Hepatocyte (in vitro differentiated cells): ENCODE measurements at regions not wholly inside any gene's neighbourhood (a gene's known extent, or its start where the extent isn't known, plus 50 kb on each side); places are given as distances from the start of the nearest gene placed in this dataset.
"Not testable (repeated sequence)": the region's sequence is repeated elsewhere in the genome, so short reads cannot be mapped to it uniquely, and the experiment has no call there.

Source experiments
- DNase-seq: peaks from one replicate; pipeline ENCODE4 v3.0.0-alpha.2; 2016; ENCODE audit warnings: low spot score
- H2AFZ ChIP-seq: fragments of 200-600 bp; sonication (generic); 2 replicates; pipeline ENCODE4 v1.6.0; 2016; ENCODE audit warnings: antibody characterized with exemption, mild to moderate bottlenecking
- H3K27ac ChIP-seq: fragments of 200-600 bp; sonication (generic); 2 replicates; pipeline ENCODE4 v1.5.1; 2016; ENCODE audit warnings: mild to moderate bottlenecking
- H3K27me3 ChIP-seq: fragments of 200-600 bp; sonication (generic); 2 replicates; pipeline ENCODE4 v1.6.1; 2016
- H3K36me3 ChIP-seq: fragments of 200-600 bp; sonication (generic); replicated peaks from 2 replicates; pipeline ENCODE4 v1.5.1; 2016; ENCODE audit warnings: low read depth; ENCODE audit not compliant: insufficient read depth
- H3K4me1 ChIP-seq: fragments of 200-600 bp; sonication (generic); 2 replicates; pipeline ENCODE4 v1.5.1; 2016; ENCODE audit warnings: mild to moderate bottlenecking, moderate library complexity; ENCODE audit not compliant: insufficient read depth
- H3K4me2 ChIP-seq: fragments of 200-600 bp; sonication (generic); 2 replicates; pipeline ENCODE4 v1.6.0; 2016
- H3K4me3 ChIP-seq: fragments of 200-600 bp; sonication (generic); 2 replicates; pipeline ENCODE4 v1.5.1; 2016; ENCODE audit warnings: mild to moderate bottlenecking
- H3K79me2 ChIP-seq: fragments of 200-600 bp; sonication (generic); 2 replicates; pipeline ENCODE4 v1.6.0; 2017; ENCODE audit warnings: mild to moderate bottlenecking
- H3K9me2 ChIP-seq: fragments of 200-600 bp; sonication (generic); replicated peaks from 2 replicates; pipeline ENCODE4 v1.6.0; 2017; ENCODE audit warnings: mild to moderate bottlenecking; ENCODE audit not compliant: insufficient read depth
- H3K9me3 ChIP-seq: fragments of 200-600 bp; sonication (generic); 2 replicates; pipeline ENCODE4 v1.5.1; 2016; ENCODE audit warnings: low read depth, mild to moderate bottlenecking
- H4K20me1 ChIP-seq: fragments of 200-600 bp; sonication (generic); 2 replicates; pipeline ENCODE4 v1.6.0; 2016; ENCODE audit warnings: mild to moderate bottlenecking; ENCODE audit not compliant: insufficient read depth, poor library complexity, severe bottlenecking
- CTCF ChIP-seq: fragments of 200-600 bp; sonication (generic); IDR thresholded peaks from 2 replicates; pipeline ENCODE4 v1.5.1; 2016; ENCODE audit warnings: antibody characterized with exemption, mild to moderate bottlenecking; ENCODE audit not compliant: poor library complexity
- EZH2 ChIP-seq: fragments of 200-600 bp; sonication (generic); IDR thresholded peaks from 2 replicates; pipeline ENCODE4 v1.6.1; 2016; ENCODE audit warnings: antibody characterized with exemption, mild to moderate bottlenecking, borderline replicate concordance
- EZH2phosphoT487 ChIP-seq: fragments of 200-600 bp; sonication (generic); IDR thresholded peaks from one replicate; pipeline ENCODE4 v1.6.1; 2018; ENCODE audit warnings: antibody characterized with exemption, mild to moderate bottlenecking, low read depth, moderate library complexity; ENCODE audit not compliant: unreplicated experiment, severe bottlenecking
- WGBS: methylation state at CpG from one replicate; pipeline ENCODE4 v1.1.6; 2016; ENCODE audit warnings: low lambda C conversion rate; ENCODE audit errors: missing lambda C conversion rate; 5-methylcytosine and 5-hydroxymethylcytosine counted together

DNA sequence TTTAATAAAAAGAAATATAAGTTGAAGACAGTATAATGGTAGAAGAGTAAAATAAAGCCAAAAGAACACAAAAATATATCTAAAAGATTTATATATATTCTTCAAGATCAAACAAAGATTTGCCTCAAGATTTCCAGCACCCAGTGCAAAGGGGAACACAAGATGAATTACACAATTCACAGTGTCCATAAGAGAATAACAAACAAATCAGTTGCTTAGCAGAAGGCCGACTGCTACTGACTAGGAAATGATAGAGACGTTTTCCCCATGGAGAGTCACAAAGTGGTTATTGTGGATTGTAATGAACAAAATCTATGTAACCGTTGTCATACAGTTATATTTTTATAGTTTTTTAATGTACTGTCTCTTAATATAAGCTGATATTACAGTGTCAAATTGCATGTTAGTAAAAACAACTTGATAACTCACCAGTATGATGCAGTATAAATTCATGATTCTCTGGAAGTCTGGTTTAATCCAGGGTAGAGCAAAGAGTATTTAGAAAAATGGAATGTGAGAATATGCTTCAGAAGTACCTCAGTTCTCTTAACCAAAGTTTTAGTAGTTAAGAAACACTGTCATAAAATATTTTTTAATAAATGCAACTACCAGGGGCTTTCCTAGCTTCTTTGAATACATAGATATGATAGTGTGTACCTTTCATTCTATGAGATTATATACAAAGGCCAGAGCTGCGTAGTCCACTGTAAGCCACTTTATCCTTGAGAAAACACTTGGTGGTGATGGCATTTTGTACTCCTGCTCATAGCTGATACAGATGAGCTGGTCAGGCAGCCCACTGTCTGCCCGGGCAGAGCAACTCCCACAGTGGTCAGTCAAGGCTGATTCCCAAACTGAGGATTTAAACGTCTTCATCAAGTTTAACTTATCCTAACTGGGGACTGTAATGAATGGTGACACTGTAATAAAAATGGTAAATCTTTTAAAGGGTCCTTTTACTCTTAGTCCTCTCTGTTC is 180.5 kb upstream of the DTNA start:
- H3K36me3 ChIP-seq: no peaks in the 10 kb centered on the region
- H3K27ac ChIP-seq: no peak overlapping the region
- no peaks in the 10 kb centered on the region for H4K20me1 ChIP-seq
- WGBS: 61% methylated on average over 6 of the region's 6 CpGs
- TF ChIP-seq EZH2phosphoT487 (no peak), CTCF (no peak), EZH2 (no peak)
- no peaks in the 10 kb centered on the region for H3K79me2 ChIP-seq
- no peaks in the 10 kb centered on the region for H3K4me1 ChIP-seq
- no peak overlapping the region for H2AFZ ChIP-seq
- H3K9me2 ChIP-seq: no peaks in the 10 kb centered on the region
- no peak overlapping the region for H3K4me2 ChIP-seq
- H3K9me3 ChIP-seq: no peaks in the 10 kb centered on the region
- no peaks in the 10 kb centered on the region for H3K27me3 ChIP-seq
- H3K4me3 ChIP-seq: no peak overlapping the region
- no peak for DNase-seq

GRCh38 chr18:34531110-34531509 is 179.0 kb upstream of the DTNA start:
- Histone ChIP-seq H3K4me3 (no peak overlapping the region), H4K20me1 (no peaks in the 10 kb centered on the region), H2AFZ (no peak overlapping the region), H3K27ac (no peak overlapping the region), H3K36me3 (no peaks in the 10 kb centered on the region), H3K27me3 (no peaks in the 10 kb centered on the region), H3K9me3 (no peaks in the 10 kb centered on the region), H3K9me2 (no peaks in the 10 kb centered on the region), H3K4me2 (no peak overlapping the region), H3K79me2 (no peaks in the 10 kb centered on the region), H3K4me1 (no peaks in the 10 kb centered on the region)
- 81% methylated on average over 3 of the region's 3 CpGs for WGBS
- no peak for DNase-seq
- TF ChIP-seq EZH2phosphoT487 (no peak), CTCF (no peak), EZH2 (no peak)

GRCh38 chr18:34534642-34535041 is 175.5 kb upstream of the DTNA start:
- H3K4me2 ChIP-seq, H3K79me2 ChIP-seq, H2AFZ ChIP-seq, H3K9me3 ChIP-seq, H3K9me2 ChIP-seq, H3K27ac ChIP-seq, H4K20me1 ChIP-seq, H3K36me3 ChIP-seq, DNase-seq, H3K4me3 ChIP-seq, H3K4me1 ChIP-seq, H3K27me3 ChIP-seq: not testable (repeated sequence)
- WGBS: 100% methylated on average over 2 of the region's 2 CpGs

- TF ChIP-seq EZH2phosphoT487: no peak
- no peak for TF ChIP-seq EZH2
- no peak for TF ChIP-seq CTCF
These were observed 169.2 kb upstream of the DTNA start for GRCh38 chr18:34540897-34541296.

More at GRCh38 chr18:34540897-34541296, 169.2 kb upstream of the DTNA start:
- no peaks in the 10 kb centered on the region for H3K4me1 ChIP-seq
- no peak for DNase-seq
- H3K4me3 ChIP-seq: no peak overlapping the region
- WGBS: 81% methylated on average over 2 of the region's 2 CpGs
- no peaks in the 10 kb centered on the region for H3K27me3 ChIP-seq
- no peaks in the 10 kb centered on the region for H3K9me3 ChIP-seq
- H3K4me2 ChIP-seq: no peak overlapping the region
- H3K27ac ChIP-seq: no peak overlapping the region
- no peaks in the 10 kb centered on the region for H3K36me3 ChIP-seq
- no peaks in the 10 kb centered on the region for H4K20me1 ChIP-seq
- H2AFZ ChIP-seq: no peak overlapping the region
- no peaks in the 10 kb centered on the region for H3K9me2 ChIP-seq
- H3K79me2 ChIP-seq: no peaks in the 10 kb centered on the region
